HUES6 (cell line): ENCODE measurements at regions not wholly inside any gene's neighbourhood (a gene's known extent, or its start where the extent isn't known, plus 50 kb on each side); places are given as distances from the start of the nearest gene placed in this dataset.
"Not testable (repeated sequence)": the region's sequence is repeated elsewhere in the genome, so short reads cannot be mapped to it uniquely, and the experiment has no call there.

ENCODE experiments used
- H3K27ac ChIP-seq: 2 replicates; pipeline ENCODE4 v1.7.0; 2013; ENCODE audit warnings: low read depth, mild to moderate bottlenecking, low read length, inconsistent platforms
- H3K27me3 ChIP-seq: 2 replicates; pipeline ENCODE4 v1.6.1; 2013; ENCODE audit warnings: low read length; ENCODE audit not compliant: control insufficient read depth, insufficient read depth
- H3K36me3 ChIP-seq: 2 replicates; pipeline ENCODE4 v1.6.1; 2013; ENCODE audit warnings: low read length; ENCODE audit not compliant: control insufficient read depth, insufficient read depth
- H3K4me1 ChIP-seq: 2 replicates; pipeline ENCODE4 v1.6.1; 2013; ENCODE audit warnings: low read length; ENCODE audit not compliant: control insufficient read depth, insufficient read depth
- H3K4me3 ChIP-seq: 2 replicates; pipeline ENCODE4 v1.5.1; 2013; ENCODE audit warnings: low read depth, low read length
- H3K9ac ChIP-seq: one replicate; pipeline ENCODE4 v1.6.1; 2013; ENCODE audit warnings: mild to moderate bottlenecking, low read length
- H3K9me3 ChIP-seq: 2 replicates; pipeline ENCODE4 v1.6.1; 2013; ENCODE audit warnings: low read depth, low read length; ENCODE audit not compliant: control insufficient read depth, insufficient read depth

DNA sequence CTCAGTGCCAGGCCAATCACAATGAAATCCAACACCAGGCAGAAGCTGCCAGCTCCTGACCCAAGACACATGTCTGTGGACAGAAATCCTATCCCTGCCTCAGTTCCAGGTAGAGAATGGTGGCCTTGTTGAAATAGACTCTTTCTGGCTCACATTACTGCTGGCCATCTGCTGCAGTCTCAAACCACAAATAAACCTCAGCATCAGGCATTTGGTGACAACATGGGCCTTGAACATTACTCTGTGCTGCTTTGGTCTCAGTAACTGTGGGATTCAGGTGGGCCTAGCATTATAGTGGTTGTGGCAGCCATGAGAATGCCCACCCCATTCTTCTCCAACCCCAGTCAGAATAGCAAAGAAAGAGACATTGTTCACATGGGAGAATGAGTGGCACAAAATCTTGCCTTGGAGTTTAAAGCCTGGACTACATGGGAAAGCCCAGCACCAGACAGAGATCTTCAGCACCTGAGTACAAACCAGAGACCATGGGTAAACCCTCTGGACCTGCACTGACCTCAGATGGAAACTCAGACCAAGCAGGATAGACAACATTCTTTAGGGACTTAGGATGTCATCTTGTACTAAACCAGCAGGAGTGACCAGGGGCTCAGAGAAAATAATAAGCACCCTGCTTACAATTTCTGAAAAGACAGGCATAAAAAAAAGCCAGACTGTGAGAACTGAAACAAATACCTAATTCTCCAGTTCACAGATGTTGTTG is 50.4 kb upstream of the TRAM1L1 start:
- Histone ChIP-seq H3K27ac (no peak overlapping the region), H3K4me1 (no peaks in the 10 kb centered on the region), H3K9me3 (peaks cover 8% of the 10 kb centered on the region; the same call in 1 of the 2 replicates), H3K27me3 (no peaks in the 10 kb centered on the region), H3K36me3 (no peaks in the 10 kb centered on the region), H3K9ac (no peak overlapping the region), H3K4me3 (no peak overlapping the region)

DNA sequence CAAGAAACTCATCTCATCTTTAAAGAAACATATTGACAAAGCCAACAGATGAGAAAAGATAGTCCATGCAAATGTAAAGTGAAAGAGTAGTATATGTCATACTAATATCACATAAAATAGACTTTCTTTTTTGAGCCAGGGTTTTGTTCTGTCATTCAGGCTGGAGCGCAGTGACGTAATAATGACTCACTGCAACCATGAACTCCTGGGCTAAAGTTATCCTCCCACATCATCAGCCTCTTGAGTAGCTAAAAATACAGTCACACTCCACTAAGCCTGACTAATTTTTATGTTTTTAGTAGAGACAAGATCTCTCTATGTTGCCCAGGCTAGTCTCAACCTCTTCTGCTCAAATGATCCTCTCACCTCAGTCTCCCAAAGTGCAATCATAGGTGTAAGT is 51.8 kb upstream of the TRAM1L1 start:
- no peak overlapping the region for H3K4me3 ChIP-seq
- no peaks in the 10 kb centered on the region for H3K36me3 ChIP-seq
- H3K9me3 ChIP-seq, result 0 out of 2 replicates have a peak, but pooled peaks cover 6% of the 10 kb centered on the region
- no peaks in the 10 kb centered on the region for H3K4me1 ChIP-seq
- H3K9ac ChIP-seq, result no peak overlapping the region
- no peak overlapping the region for H3K27ac ChIP-seq
- no peaks in the 10 kb centered on the region for H3K27me3 ChIP-seq

DNA sequence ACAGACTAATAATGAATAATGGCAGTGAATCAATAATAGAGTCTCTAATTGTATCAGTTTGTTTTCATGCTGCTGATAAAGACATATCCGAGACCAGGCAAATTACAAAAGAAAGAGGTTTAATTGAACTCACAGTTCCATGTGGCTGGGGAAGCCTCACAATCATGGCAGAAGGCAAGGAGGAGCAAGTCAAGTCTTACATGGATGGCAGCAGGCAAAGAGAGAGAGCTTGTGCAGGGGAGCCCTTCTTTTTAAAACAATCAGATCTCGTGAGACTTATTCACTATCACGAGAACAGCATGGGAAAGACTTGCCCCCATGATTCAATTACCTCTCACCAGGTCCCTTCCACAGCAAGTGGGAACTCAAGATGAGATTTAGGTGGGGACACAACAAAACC is 53.4 kb upstream of the TRAM1L1 start:
- H3K9ac ChIP-seq, H3K36me3 ChIP-seq, H3K27ac ChIP-seq, H3K27me3 ChIP-seq, H3K9me3 ChIP-seq, H3K4me3 ChIP-seq, H3K4me1 ChIP-seq: not testable (repeated sequence)

DNA sequence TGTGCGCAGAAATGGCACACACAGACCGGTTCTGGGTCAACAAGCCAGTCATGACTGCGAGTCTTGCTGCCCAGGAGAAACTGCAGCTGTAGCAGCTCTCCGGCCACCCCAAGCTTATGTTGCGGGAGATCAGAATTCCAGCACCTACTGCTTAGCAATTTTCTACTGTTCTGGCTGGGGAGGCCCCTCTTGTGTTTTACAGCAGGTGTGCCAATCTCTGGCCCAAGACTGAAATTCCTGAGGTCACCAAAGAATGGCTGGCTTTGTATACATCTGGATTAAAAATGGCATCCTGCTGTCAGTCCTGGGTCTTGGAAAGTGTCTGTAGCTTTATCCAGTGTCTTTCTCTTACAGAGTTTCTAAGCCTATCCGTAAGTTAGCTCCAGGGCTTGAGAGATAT is 68.9 kb upstream of the TRAM1L1 start:
- Histone ChIP-seq H3K9ac (no peak overlapping the region), H3K27ac (no peak overlapping the region), H3K4me3 (no peak overlapping the region), H3K4me1 (peaks cover 4% of the 10 kb centered on the region; the same call in 1 of the 2 replicates), H3K27me3 (no peaks in the 10 kb centered on the region), H3K36me3 (no peaks in the 10 kb centered on the region), H3K9me3 (peaks cover 13% of the 10 kb centered on the region)

DNA sequence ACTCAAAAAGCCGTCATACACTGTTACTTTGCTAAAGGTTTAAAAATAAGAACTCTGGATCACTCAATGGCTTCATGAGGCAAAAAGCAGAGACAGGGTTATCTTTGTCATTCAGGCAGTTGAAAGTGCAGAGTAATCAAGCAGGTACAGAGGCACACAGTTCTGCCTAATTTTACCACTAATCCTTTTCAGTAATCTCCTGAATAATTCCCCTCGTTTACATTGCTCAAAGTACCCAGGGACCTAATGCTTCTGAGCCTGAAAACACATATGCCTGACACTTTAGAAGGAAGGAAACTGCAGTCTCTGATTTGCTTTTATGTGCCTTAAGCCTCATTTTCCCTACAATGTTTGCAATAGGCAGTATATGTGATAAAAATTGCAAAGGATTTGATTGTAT is 71.4 kb upstream of the TRAM1L1 start:
- Histone ChIP-seq H3K36me3 (no peaks in the 10 kb centered on the region), H3K4me1 (peaks cover 4% of the 10 kb centered on the region; the same call in 1 of the 2 replicates), H3K27me3 (no peaks in the 10 kb centered on the region), H3K9me3 (no peaks in the 10 kb centered on the region), H3K9ac (no peak overlapping the region), H3K4me3 (no peak overlapping the region), H3K27ac (no peak overlapping the region)

DNA sequence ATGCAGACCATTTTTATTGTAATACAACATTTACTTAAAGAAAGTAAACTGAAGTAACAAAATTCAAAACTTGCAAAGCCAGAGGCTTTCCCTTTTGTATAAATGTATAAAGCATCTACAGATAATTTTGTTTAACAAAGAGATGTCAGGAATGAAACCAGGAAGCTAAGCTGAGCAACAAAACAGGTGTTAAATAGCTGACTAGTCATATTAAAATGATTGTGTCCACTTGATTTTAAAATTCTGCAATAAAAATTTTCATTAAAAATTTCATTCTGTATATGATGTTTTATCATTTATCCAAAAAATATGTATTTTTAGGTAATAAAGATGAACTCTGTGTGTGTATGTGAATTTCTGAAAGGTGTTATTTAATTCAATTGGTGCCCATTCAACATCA is 72.0 kb upstream of the TRAM1L1 start:
- H3K36me3 ChIP-seq, result no peaks in the 10 kb centered on the region
- no peak overlapping the region for H3K4me3 ChIP-seq
- H3K27me3 ChIP-seq, result no peaks in the 10 kb centered on the region
- H3K9me3 ChIP-seq, result no peaks in the 10 kb centered on the region
- H3K4me1 ChIP-seq, result peaks cover 4% of the 10 kb centered on the region; the same call in 1 of the 2 replicates
- H3K27ac ChIP-seq, result no peak overlapping the region
- H3K9ac ChIP-seq, result no peak overlapping the region

DNA sequence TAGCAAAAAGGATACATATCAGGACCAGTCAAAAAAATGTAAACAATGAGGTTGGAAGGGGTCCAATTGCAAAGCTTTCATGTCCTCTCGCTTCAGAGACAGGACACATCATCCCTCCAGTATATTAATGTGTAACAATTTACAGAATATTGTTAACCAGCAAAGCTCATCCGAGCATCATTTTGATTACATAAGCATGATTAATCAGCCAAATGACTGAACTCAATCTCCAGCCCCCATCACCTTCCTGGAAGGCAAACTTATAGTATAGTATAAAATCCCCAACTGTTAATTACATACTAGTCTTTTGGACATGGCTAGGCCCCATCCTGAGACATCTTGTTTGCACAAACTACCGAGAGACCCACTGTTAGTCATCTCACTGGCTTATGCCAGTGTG is 77.6 kb upstream of the TRAM1L1 start:
- Histone ChIP-seq H3K27ac (no peak overlapping the region), H3K36me3 (no peaks in the 10 kb centered on the region), H3K4me1 (no peaks in the 10 kb centered on the region), H3K9me3 (no peaks in the 10 kb centered on the region), H3K27me3 (no peaks in the 10 kb centered on the region), H3K9ac (no peak overlapping the region), H3K4me3 (no peak overlapping the region)

DNA sequence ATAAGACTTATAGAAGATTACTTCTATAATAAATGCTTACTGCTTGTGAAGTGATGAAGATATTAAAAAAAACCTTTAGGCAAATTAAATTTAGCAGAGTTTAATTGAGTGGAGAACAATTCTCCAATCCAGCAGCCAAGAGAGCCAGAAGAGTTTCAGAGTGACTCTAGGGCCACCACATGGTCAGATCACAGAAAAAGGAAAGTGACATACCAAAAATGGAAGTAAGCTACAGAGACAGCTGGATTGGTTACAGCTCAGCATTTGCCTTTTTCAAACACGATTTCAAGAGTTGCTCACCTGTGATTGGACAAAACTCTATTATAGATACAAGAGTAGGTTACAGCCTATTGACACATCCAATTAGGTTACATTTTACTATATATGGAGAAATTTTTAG is 79.0 kb upstream of the TRAM1L1 start:
- Histone ChIP-seq H3K9me3 (no peaks in the 10 kb centered on the region), H3K9ac (no peak overlapping the region), H3K4me1 (no peaks in the 10 kb centered on the region), H3K27me3 (no peaks in the 10 kb centered on the region), H3K36me3 (no peaks in the 10 kb centered on the region), H3K27ac (no peak overlapping the region), H3K4me3 (no peak overlapping the region)

DNA sequence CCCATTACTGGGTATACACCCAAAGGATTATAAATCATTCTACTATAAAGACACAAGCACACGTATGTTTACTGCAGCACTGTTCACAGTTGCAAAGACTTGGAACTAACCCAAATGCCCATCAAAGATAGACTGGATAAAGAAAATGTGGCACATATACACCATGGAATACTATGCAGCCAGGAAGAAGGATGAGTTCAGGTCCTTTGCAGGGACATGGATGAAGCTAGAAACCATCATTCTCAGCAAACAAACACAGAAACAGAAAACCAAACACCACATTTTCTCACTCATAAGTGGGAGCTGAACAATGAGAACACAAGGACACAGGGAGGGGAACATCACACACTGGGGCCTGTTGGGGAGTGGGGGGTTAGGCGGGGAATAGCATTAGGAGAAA is 90.0 kb upstream of the TRAM1L1 start:
- not testable (repeated sequence) for H3K36me3 ChIP-seq, H3K4me1 ChIP-seq, H3K4me3 ChIP-seq, H3K27me3 ChIP-seq, H3K9ac ChIP-seq, H3K9me3 ChIP-seq, H3K27ac ChIP-seq

DNA sequence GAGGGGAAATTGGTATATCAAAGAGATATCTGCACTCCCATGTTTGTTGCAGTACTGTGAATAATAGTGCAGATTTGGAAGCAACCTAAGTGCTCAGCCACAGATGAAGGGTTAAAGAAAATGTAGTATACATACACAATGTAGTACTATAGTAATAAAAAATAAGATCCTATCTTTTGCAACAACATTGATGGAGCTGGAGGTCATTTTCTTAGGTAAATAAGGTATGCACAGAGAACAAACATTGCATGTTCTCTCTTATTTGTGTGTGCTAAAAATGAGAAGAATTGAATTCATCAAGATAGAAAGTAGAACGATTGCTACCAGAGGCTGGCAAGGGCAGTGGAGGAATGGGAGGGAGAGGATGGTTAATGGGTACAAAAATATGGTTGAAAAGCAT is 117.9 kb upstream of the TRAM1L1 start:
- no peaks in the 10 kb centered on the region for H3K36me3 ChIP-seq
- H3K27me3 ChIP-seq, result no peaks in the 10 kb centered on the region
- H3K4me1 ChIP-seq, result no peaks in the 10 kb centered on the region; the same call in 1 of the 2 replicates
- no peak overlapping the region for H3K27ac ChIP-seq
- H3K4me3 ChIP-seq, result no peak overlapping the region
- no peak overlapping the region for H3K9ac ChIP-seq
- no peaks in the 10 kb centered on the region for H3K9me3 ChIP-seq

DNA sequence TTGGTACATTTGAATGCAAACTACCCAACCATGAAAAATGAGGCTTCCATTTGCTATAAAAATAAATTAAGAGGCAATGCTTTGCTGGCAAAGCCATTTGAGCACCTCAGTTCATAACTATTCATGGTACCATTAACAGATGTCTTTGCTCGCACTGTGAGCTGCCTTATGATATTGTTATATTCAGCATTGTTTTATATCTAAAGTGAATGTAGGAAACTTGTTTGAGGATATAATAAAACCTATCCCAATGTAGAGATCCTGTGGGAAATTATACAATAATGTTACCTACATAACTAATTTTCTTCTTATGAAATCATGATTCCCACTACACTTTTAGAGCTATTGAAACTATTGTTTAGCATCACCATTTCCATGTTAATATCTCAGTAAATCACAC is 125.2 kb upstream of the TRAM1L1 start:
- Histone ChIP-seq H3K27ac (no peak overlapping the region), H3K4me3 (no peak overlapping the region), H3K27me3 (no peaks in the 10 kb centered on the region), H3K36me3 (no peaks in the 10 kb centered on the region), H3K9me3 (no peaks in the 10 kb centered on the region), H3K4me1 (no peaks in the 10 kb centered on the region), H3K9ac (no peak overlapping the region)
